Activated CD8-positive, alpha-beta memory T cell treated with anti-CD3 and anti-CD28 coated beads for 36 hours (primary cell): ENCODE measurements at regions not wholly inside any gene's neighbourhood (a gene's known extent, or its start where the extent isn't known, plus 50 kb on each side); places are given as distances from the start of the nearest gene placed in this dataset.
"Not testable (repeated sequence)": the region's sequence is repeated elsewhere in the genome, so short reads cannot be mapped to it uniquely, and the experiment has no call there.

Experiments used
- CTCF ChIA-PET: fragments of 350-600 bp; sonication (Branson Sonifier 250); formaldehyde crosslinking; loops from one replicate; lab custom pipeline; 2021; ENCODE audit warnings: antibody characterized with exemption; lab: Charles Lee
- POLR2A ChIA-PET: fragments of 350-600 bp; sonication (Branson Sonifier 250); formaldehyde crosslinking; loops from one replicate; lab custom pipeline; 2021; ENCODE audit warnings: antibody characterized with exemption; lab: Charles Lee

GRCh38 chr2:183729380-183729779 is 605.1 kb downstream of the NUP35 start:
- ChIA-PET CTCF (no interaction called here), POLR2A (no interaction called here)

GRCh38 chr2:183740241-183740640 is 616.0 kb downstream of the NUP35 start:
- ChIA-PET POLR2A (no interaction called here), CTCF (no interaction called here)

GRCh38 chr2:183752571-183752970 is 628.3 kb downstream of the NUP35 start:
- ChIA-PET POLR2A (no interaction called here), CTCF (no interaction called here)

- CTCF ChIA-PET = no interaction called here
Measured at GRCh38 chr2:183759033-183759432, 634.8 kb downstream of the NUP35 start.

GRCh38 chr2:183773775-183774174 is 649.5 kb downstream of the NUP35 start:
- CTCF ChIA-PET = no interaction called here

More at GRCh38 chr2:183759033-183759432, 634.8 kb downstream of the NUP35 start:
- POLR2A ChIA-PET = no interaction called here

GRCh38 chr2:183780072-183780471 is 655.8 kb downstream of the NUP35 start:
- POLR2A ChIA-PET = no interaction called here
- CTCF ChIA-PET = no interaction called here

More at GRCh38 chr2:183773775-183774174, 649.5 kb downstream of the NUP35 start:
- POLR2A ChIA-PET = no interaction called here

DNA sequence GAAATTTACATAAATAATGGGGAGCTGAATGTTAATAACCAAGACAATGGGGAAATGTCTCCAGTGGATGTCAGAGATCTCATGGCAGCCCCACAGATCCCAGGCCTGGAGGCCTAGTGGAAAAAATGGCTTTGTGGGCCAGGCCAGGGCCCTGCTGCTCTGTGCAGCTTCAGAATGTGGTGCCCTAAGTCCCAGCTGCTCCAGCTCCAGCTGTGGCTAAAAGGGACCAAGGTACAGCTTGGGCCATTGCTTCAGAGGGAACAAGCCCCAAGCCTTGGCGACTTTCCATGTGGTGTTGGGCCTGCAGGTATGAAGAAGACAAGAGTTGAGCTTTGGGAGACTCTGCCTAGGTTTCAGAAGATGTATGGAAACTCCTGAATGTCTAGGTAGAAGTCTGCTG is 658.2 kb downstream of the NUP35 start:
- ChIA-PET POLR2A (no interaction called here), CTCF (no interaction called here)

- POLR2A ChIA-PET, CTCF ChIA-PET: not testable (repeated sequence)
Measured at GRCh38 chr2:183788796-183789195, 664.6 kb downstream of the NUP35 start.

DNA sequence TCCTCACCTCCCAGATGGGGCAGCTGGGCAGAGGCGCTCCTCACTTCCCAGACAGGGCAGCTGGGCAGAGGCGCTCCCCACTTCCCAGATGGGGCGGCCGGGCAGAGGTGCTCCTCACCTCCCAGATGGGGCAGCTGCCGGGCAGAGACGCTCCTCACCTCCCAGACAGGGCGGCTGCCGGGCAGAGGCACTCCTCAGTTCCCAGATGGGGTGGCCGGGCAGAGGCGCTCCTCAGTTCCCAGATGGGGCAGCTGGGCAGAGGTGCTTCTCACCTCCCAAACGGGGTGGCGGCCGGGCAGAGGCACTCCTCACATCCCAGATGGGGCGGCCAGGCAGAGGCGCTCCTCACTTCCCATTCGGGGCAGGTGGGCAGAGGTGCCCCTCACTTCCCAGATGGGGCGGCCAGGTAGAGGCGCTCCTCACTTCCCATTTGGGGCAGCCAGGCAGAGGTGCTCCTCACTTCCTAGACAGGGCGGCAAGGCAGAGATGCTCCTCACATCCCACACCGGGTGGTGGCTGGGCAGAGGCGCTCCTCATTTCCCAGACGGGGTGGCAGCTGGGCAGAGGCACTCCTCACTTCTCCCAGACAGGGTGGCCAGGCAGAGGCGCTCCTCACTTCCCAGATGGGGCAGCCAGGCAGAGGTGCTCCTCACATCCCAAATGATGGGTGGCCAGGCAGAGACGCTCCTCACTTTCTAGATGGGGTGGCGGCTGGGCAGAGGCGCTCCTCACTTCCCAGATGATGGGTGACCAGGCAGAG is 668.1 kb downstream of the NUP35 start:
- CTCF ChIA-PET, POLR2A ChIA-PET: not testable (repeated sequence)

GRCh38 chr2:183798535-183798934 is 674.3 kb downstream of the NUP35 start:
- CTCF ChIA-PET = no interaction called here
- POLR2A ChIA-PET = no interaction called here

- ChIA-PET POLR2A (no interaction called here), CTCF (no interaction called here)
Measured at GRCh38 chr2:183799761-183800160, 675.5 kb downstream of the NUP35 start.

DNA sequence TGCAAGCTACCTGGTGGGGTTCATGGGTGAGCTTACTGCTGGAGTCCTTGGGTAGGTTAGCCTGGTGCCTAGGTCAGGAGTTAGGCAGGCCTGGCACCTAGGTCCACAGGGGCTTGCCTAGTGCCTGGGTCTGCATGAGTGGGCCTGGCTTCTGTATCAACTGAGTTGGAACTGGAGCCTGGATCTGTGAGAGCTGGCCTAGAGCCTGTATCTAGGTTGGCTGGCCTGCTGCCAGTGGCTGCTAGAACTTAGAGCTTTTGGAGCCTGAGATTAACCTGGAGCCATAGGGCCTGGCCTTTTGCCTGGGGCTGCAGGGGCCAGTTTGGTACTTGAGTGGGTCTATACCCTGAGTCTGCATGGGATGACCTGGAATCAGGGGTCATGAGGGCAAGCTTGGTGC is 679.4 kb downstream of the NUP35 start:
- ChIA-PET POLR2A (no interaction called here), CTCF (no interaction called here)

DNA sequence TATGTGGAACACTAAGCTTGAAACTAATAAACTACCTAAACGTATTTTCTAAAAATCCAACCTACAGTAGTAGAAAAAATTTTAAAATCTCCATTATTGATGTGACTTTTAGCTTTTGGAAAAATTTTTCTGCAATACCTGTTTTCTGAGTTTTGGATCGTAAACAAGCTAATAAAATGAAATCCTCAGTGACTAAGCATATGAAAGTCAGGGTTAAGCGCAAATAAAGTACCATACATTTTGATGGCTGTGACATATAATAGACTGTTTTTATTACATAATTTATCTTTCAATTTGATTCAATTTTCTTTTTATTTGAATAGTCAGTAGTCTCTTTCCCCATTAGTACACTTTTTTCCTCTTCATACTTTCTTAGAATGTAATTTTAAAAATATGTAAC is 683.6 kb downstream of the NUP35 start:
- ChIA-PET CTCF (no interaction called here), POLR2A (no interaction called here)

GRCh38 chr2:183809404-183809803 is 685.2 kb downstream of the NUP35 start:
- POLR2A ChIA-PET = no interaction called here

GRCh38 chr2:183811281-183811680 is 687.0 kb downstream of the NUP35 start:
- CTCF ChIA-PET = no interaction called here

More at GRCh38 chr2:183809404-183809803, 685.2 kb downstream of the NUP35 start:
- CTCF ChIA-PET = no interaction called here

DNA sequence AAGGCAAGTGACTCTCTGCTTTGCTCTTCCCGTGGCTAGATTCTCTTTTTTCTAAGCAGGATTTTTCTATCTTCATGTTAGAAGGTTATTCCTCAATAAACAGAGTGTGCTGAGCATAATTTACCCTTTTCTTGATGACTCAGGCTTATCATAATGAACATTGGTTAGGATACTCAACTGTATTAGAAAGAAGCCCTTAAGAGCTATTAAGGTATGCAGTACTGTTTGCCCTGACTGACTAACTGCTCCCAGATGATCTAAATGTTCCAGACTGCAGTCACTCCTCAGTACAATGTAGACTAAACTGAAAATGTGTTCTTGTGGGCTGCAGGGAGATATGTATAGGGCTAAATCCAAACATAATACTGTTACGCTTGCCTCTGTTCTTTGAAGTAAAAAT is 687.8 kb downstream of the NUP35 start:
- ChIA-PET POLR2A (no interaction called here), CTCF (no interaction called here)

More at GRCh38 chr2:183811281-183811680, 687.0 kb downstream of the NUP35 start:
- POLR2A ChIA-PET = no interaction called here

DNA sequence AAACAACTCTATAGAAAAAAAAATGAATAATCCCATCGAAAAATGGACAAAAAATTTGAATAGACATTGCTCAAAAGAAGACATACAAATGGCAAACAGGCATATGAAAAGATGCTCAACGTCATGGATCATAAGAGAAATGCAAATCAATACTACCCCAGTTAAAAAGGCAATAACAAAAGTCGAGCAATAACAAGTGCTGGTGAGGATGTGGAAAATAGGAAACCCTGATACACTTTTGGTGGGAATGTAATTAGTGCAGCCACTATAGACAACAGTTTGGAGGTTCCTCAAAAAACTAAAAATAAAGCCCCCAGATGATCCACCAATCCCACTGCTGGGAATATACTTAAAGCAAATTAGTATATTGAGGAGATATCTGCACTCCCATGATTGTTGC is 701.5 kb downstream of the NUP35 start:
- ChIA-PET CTCF (no interaction called here), POLR2A (no interaction called here)

DNA sequence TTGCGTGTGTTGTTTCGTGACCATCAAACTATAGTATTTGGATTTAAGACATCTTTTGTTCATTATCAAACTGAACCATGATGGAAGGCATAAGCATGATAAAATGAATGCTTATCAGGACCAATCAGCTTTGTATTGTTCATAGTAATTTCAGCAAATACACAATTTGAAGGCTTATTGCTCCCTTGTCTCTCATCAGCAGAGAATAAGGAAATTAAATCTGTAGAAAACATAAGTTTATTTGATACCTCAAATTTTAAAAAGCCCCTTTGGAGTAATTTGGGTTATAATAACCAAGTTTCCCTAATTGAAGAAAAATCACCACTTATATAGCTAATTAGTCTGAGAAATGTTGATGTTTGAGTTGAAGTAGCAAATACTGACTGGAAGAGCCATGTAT is 705.7 kb downstream of the NUP35 start:
- ChIA-PET CTCF (no interaction called here), POLR2A (no interaction called here)

- POLR2A ChIA-PET = no interaction called here
- CTCF ChIA-PET = no interaction called here
Measured at GRCh38 chr2:183837157-183837556, 712.9 kb downstream of the NUP35 start.

DNA sequence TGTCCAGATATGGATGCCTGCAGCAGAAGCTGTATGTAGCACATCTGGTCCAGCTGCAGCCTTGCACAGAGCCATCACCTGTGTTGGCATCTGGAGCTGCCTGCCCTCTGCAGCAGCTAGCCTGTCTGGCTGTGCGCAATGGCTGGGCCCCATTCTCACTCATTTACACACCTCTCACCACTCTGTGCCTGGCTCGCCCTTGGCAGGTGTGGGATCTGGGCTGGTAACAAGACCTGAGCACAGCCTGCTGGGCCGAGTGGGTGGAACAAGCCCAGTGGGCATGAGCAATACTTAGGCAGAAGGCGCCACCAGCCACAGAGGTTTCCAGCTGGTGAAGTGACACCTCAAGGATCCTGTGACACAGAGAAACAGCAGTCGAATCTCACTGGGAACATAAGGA is 714.1 kb downstream of the NUP35 start:
- ChIA-PET CTCF (no interaction called here), POLR2A (no interaction called here)

DNA sequence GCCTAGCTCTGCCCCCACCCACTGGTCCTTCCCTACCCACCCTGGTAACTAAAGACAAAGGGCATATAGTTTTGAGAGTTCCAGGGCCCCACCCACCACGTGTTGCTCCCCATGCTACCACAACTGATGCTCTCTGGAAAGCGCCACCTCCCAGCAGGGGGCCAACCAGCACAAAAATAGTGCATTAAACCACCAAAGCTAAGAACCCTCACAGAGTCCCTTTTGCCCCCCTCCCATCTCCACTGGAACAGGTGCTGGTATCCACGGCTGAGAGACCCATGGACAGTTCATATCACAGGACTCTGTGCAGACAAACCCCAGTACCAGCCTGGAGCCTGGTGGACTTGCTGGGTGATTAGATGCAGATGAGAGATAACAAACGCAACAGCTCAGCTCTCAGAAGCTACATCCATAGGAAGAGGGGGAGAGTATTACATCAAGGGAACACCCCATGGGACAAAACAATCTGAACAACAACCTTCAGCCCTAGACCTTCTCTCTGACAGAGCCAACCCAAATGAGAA is 715.9 kb downstream of the NUP35 start:
- POLR2A ChIA-PET = no interaction called here
- CTCF ChIA-PET = no interaction called here
